HCT116 (cell line): ENCODE measurements at regions not wholly inside any gene's neighbourhood (a gene's known extent, or its start where the extent isn't known, plus 50 kb on each side); places are given as distances from the start of the nearest gene placed in this dataset.

Experiments
- ATAC-seq: fragments of 200-7000 bp; cut with Tn5 transposase; 2 replicates; pipeline ENCODE4 v1.9.1; 2020; ENCODE audit warnings: mild to moderate bottlenecking, moderate library complexity
- BruUV-seq: library from RNA; stranded (reverse); fragments of 400-500 nt; replicated peaks from 2 replicates; lab custom pipeline; 2021; lab: Mats Ljungman, UMichigan
- CTCF ChIA-PET: fragments of 300-600 bp; sonication (Branson Sonifier 250); formaldehyde crosslinking; loops from one replicate; lab custom pipeline; 2021; ENCODE audit warnings: antibody characterized with exemption; lab: Charles Lee
- POLR2A ChIA-PET: fragments of 300-600, 350-600 bp; sonication (Branson Sonifier 250); formaldehyde crosslinking; loops from one replicate; lab custom pipeline; 2021; ENCODE audit warnings: antibody characterized with exemption; lab: Charles Lee
- RAD21 ChIA-PET, 2 experiments: fragments of 300-600 bp; sonication (Branson Sonifier 250); formaldehyde crosslinking; loops; one replicate each; lab custom pipeline; 2023; ENCODE audit warnings: low total read pairs in 2 of 2; ENCODE audit not compliant: uncharacterized antibody in 2 of 2, unreplicated experiment in 2 of 2, low non-redundant PET in 1 of 2; lab: Charles Lee
- DNase-seq: peaks from one replicate; pipeline ENCODE4 v3.0.0-alpha.2; 2010; ENCODE audit warnings: low read depth, low spot score
- H2AFZ ChIP-seq: fragments of 200-600 bp; shearing (Covaris generic), sonication (generic); 2 replicates; pipeline ENCODE4 v1.6.1; 2017; ENCODE audit warnings: low read depth, mixed run types, mixed read lengths, antibody characterized with exemption, low read length; ENCODE audit not compliant: poor library complexity, severe bottlenecking
- H3K27ac ChIP-seq: 2 replicates; pipeline ENCODE4 v1.5.1; 2012; ENCODE audit warnings: low read depth, low read length
- H3K27me3 ChIP-seq: fragments of 200-600 bp; sonication (generic); 2 replicates; pipeline ENCODE4 v1.6.1; 2016; ENCODE audit warnings: mixed run types, low read length, mixed read lengths; ENCODE audit not compliant: insufficient read depth
- H3K36me3 ChIP-seq, 2 experiments: fragments of 200-500 bp in 1 of 2; fragments of 200-600 bp in 1 of 2; sonication (Bioruptor generic) in 1 of 2; sonication (generic) in 1 of 2; 2 replicates each; pipeline versions ENCODE4 v1.5.1 to v1.6.1; 2014 to 2016; ENCODE audit warnings: low read length in 2 of 2, inconsistent platforms in 1 of 2, mixed read lengths in 1 of 2, mixed run types in 1 of 2; ENCODE audit not compliant: insufficient read depth in 2 of 2, control insufficient read depth in 1 of 2
- H3K4me1 ChIP-seq, 2 experiments: fragments of 200-600 bp in 1 of 2; sonication (generic) in 1 of 2; 2 replicates each; pipeline versions ENCODE4 v1.5.1 to v1.6.1; 2012 to 2017; ENCODE audit warnings: low read length in 2 of 2, inconsistent platforms in 1 of 2, mild to moderate bottlenecking in 1 of 2, mixed read lengths in 1 of 2, mixed run types in 1 of 2, moderate library complexity in 1 of 2; ENCODE audit not compliant: insufficient read depth in 2 of 2, control insufficient read depth in 1 of 2
- H3K4me2 ChIP-seq: fragments of 200-600 bp; sonication (generic); 2 replicates; pipeline ENCODE4 v1.6.1; 2017; ENCODE audit warnings: mixed run types, low read length, mixed read lengths
- H3K4me3 ChIP-seq, 2 experiments: fragments of 200-600 bp in 1 of 2; sonication (generic) in 1 of 2; replicated peaks in 1 of 2; 2 replicates each; pipeline ENCODE4 v1.5.1; 2011 to 2016; ENCODE audit warnings: low read length in 2 of 2, control low read depth in 1 of 2, low read depth in 1 of 2, mild to moderate bottlenecking in 1 of 2, mixed read lengths in 1 of 2, mixed run types in 1 of 2
- H3K79me2 ChIP-seq: fragments of 200-600 bp; sonication (generic); 2 replicates; pipeline ENCODE4 v1.6.1; 2017; ENCODE audit warnings: mild to moderate bottlenecking, mixed run types, low read length, moderate library complexity, mixed read lengths; ENCODE audit not compliant: insufficient read depth
- H3K9ac ChIP-seq: fragments of 200-600 bp; sonication (generic); 2 replicates; pipeline ENCODE4 v1.6.1; 2016; ENCODE audit warnings: low read length, mixed read lengths
- H3K9me2 ChIP-seq: fragments of 200-600 bp; sonication (generic), shearing (Covaris generic); 2 replicates; pipeline ENCODE4 v1.6.1; 2017; ENCODE audit warnings: mixed run types, mild to moderate bottlenecking, moderate library complexity; ENCODE audit not compliant: insufficient read depth
- H3K9me3 ChIP-seq, 2 experiments: fragments of 200-500 bp in 1 of 2; fragments of 200-600 bp in 1 of 2; sonication (Bioruptor generic) in 1 of 2; sonication (generic) in 1 of 2; 2 replicates each; pipeline ENCODE4 v1.6.1; 2014 to 2017; ENCODE audit warnings: low read length in 2 of 2, mixed read lengths in 2 of 2, inconsistent platforms in 1 of 2, low read depth in 1 of 2, mild to moderate bottlenecking in 1 of 2, mixed run types in 1 of 2, moderate library complexity in 1 of 2; ENCODE audit not compliant: control insufficient read depth in 1 of 2, insufficient read depth in 1 of 2
- H4K20me1 ChIP-seq: fragments of 200-600 bp; sonication (generic), shearing (Covaris generic); 2 replicates; pipeline ENCODE4 v1.6.1; 2017; ENCODE audit warnings: mixed run types, mild to moderate bottlenecking, moderate library complexity; ENCODE audit not compliant: insufficient read depth
- CBX3 ChIP-seq: IDR thresholded peaks from 2 replicates; pipeline ENCODE4 v1.6.1; 2012; ENCODE audit warnings: low read depth
- CEBPB ChIP-seq: IDR thresholded peaks from 2 replicates; pipeline ENCODE4 v1.6.1; 2012; ENCODE audit warnings: low read depth
- CTCF ChIP-seq, 3 experiments: fragments of 200-600 bp in 1 of 3; sonication (generic) in 1 of 3; IDR thresholded peaks in 2 of 3; conservative IDR thresholded peaks in 1 of 3; 2 replicates each; pipeline ENCODE4 v1.5.1; 2012 to 2017; ENCODE audit warnings: low read depth in 2 of 3, low read length in 2 of 3, antibody characterized with exemption in 1 of 3, borderline replicate concordance in 1 of 3, control low read depth in 1 of 3, mild to moderate bottlenecking in 1 of 3, mixed read lengths in 1 of 3, mixed run types in 1 of 3, moderate library complexity in 1 of 3; ENCODE audit not compliant: insufficient read depth in 1 of 3
- EGR1 ChIP-seq: IDR thresholded peaks from 2 replicates; pipeline ENCODE4 v1.6.1; 2012; ENCODE audit warnings: low read depth
- ELF1 ChIP-seq: IDR thresholded peaks from 2 replicates; pipeline ENCODE4 v1.6.1; 2012; ENCODE audit warnings: low read depth, borderline replicate concordance
- EZH2phosphoT487 ChIP-seq: fragments of 200-600 bp; IDR thresholded peaks from 2 replicates; pipeline ENCODE4 v1.6.1; 2018; ENCODE audit warnings: antibody characterized with exemption, borderline replicate concordance
- JUND ChIP-seq: IDR thresholded peaks from 2 replicates; pipeline ENCODE4 v1.6.1; 2012
- POLR2A ChIP-seq: IDR thresholded peaks from 2 replicates; pipeline ENCODE4 v1.7.0; 2011; ENCODE audit warnings: borderline replicate concordance; ENCODE audit not compliant: insufficient read depth, insufficient read length; ENCODE audit errors: extremely low read depth
- RAD21 ChIP-seq: IDR thresholded peaks from 2 replicates; pipeline ENCODE4 v1.6.1; 2012; ENCODE audit warnings: low read depth, mild to moderate bottlenecking
- REST ChIP-seq: IDR thresholded peaks from 2 replicates; pipeline ENCODE4 v1.6.1; 2012; ENCODE audit warnings: low read depth
- SIN3A ChIP-seq: IDR thresholded peaks from 2 replicates; pipeline ENCODE4 v1.6.1; 2012; ENCODE audit warnings: low read depth
- SP1 ChIP-seq: IDR thresholded peaks from 2 replicates; pipeline ENCODE4 v1.6.1; 2012; ENCODE audit warnings: low read depth
- SRF ChIP-seq: IDR thresholded peaks from 2 replicates; pipeline ENCODE4 v1.6.1; 2012; ENCODE audit warnings: low read depth
- TCF7L2 ChIP-seq: IDR thresholded peaks from 2 replicates; pipeline ENCODE4 v1.7.0; 2011; ENCODE audit warnings: borderline replicate concordance, inconsistent platforms; ENCODE audit not compliant: insufficient read depth, insufficient read length; ENCODE audit errors: extremely low read depth
- YY1 ChIP-seq: IDR thresholded peaks from 2 replicates; pipeline ENCODE4 v1.6.1; 2011; ENCODE audit warnings: low read length, low read depth, moderate library complexity, mild to moderate bottlenecking; ENCODE audit not compliant: insufficient replicate concordance; ENCODE audit errors: extremely low read depth
- ZBTB33 ChIP-seq: IDR thresholded peaks from 2 replicates; pipeline ENCODE4 v1.6.1; 2011; ENCODE audit warnings: mild to moderate bottlenecking, low read length, moderate library complexity; ENCODE audit not compliant: insufficient replicate concordance; ENCODE audit errors: extremely low read depth
- ZFX ChIP-seq: fragments of 450-650 bp; IDR thresholded peaks from 2 replicates; pipeline ENCODE4 v1.6.1; 2017
- ZNF274 ChIP-seq: fragments of 200-500 bp; sonication (Bioruptor generic); IDR thresholded peaks from 2 replicates; pipeline ENCODE4 v1.6.1; 2014; ENCODE audit warnings: mild to moderate bottlenecking, low read depth, low read length, inconsistent platforms
- intact Hi-C: fragments of 100-400 bp; cut with micrococcal nuclease; formaldehyde crosslinking; loops from 2 replicates; pipeline ENCODE4 v1.10.0; 2022

GRCh38 chr3:73137736-73138403 lies 76.4 kb downstream of the EBLN2 start:
- CTCF ChIA-PET: no interaction called here
- no peak overlapping the region for H3K4me3 ChIP-seq
- no TSS peak for BruUV-seq
- RAD21 ChIA-PET: no interaction called here
- peaks cover 15% of the 10 kb centered on the region; the same call in 1 of the 2 replicates for H3K27me3 ChIP-seq
- no peaks in the 10 kb centered on the region for H3K4me1 ChIP-seq
- no peak overlapping the region for H3K9ac ChIP-seq
- no peak overlapping the region for H3K27ac ChIP-seq
- H3K9me3 ChIP-seq: no peaks in the 10 kb centered on the region
- no peaks in the 10 kb centered on the region for H3K9me2 ChIP-seq
- H3K79me2 ChIP-seq: no peaks in the 10 kb centered on the region
- no peaks in the 10 kb centered on the region for H4K20me1 ChIP-seq
- H3K36me3 ChIP-seq: no peaks in the 10 kb centered on the region
- intact Hi-C loops: no loop called here
- no peak overlapping the region for H3K4me2 ChIP-seq
- POLR2A ChIA-PET: no interaction called here
- no peak overlapping the region for H2AFZ ChIP-seq
- TF ChIP-seq EGR1 (no peak), EZH2phosphoT487 (no peak), TCF7L2 (no peak), JUND (no peak), REST (no peak), CEBPB (no peak), ZFX (no peak), YY1 (no peak), CTCF (IDR thresholded peaks at IDR 0.05 in 2 of 3, conservative IDR thresholded peaks at IDR 0.05 in 1 of 3; ENCODE audit: borderline replicate concordance in 1 of 3, insufficient read depth in 1 of 3, low read depth in 2 of 3, low read length in 2 of 3) (no peak), POLR2A (no peak), ZBTB33 (no peak), CBX3 (no peak), ZNF274 (no peak), SIN3A (no peak), ELF1 (no peak), SRF (no peak), RAD21 (no peak), SP1 (no peak)
- no peak for DNase-seq
- ATAC-seq: no peak
